Muscle of arm (tissue), 1 donor: ENCODE measurements at regions not wholly inside any gene's neighbourhood (a gene's known extent, or its start where the extent isn't known, plus 50 kb on each side); places are given as distances from the start of the nearest gene placed in this dataset.
"Not testable (repeated sequence)": the region's sequence is repeated elsewhere in the genome, so short reads cannot be mapped to it uniquely, and the experiment has no call there.

Source experiments
- DNase-seq: peaks from one replicate; pipeline ENCODE4 v3.0.0-alpha.2; 2013

GRCh38 chr2:61626827-61627226 is 88.7 kb upstream of the XPO1 start:
- DNase-seq: no peak

DNA sequence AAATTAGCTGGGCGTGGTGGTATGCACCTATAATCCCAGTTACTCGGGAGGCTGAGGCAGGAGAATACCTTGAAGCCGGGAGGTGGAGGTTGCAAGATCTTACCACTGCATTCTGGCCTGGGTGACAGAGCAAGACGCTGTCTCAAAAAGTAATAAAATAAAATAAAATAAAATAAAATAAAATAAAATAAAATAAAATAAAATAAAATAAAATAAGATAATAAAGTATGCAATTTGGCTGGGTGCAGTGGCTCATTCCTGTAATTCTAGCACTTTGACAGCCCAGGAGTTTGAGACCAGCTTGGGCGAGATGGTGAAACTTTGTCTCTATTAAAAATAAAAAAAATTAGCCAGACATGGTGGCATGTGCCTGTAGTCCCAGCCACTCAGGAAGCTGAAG is 85.6 kb upstream of the XPO1 start:
- no peak for DNase-seq

GRCh38 chr2:61620244-61621159 is 82.3 kb upstream of the XPO1 start:
- DNase-seq: no peak

DNA sequence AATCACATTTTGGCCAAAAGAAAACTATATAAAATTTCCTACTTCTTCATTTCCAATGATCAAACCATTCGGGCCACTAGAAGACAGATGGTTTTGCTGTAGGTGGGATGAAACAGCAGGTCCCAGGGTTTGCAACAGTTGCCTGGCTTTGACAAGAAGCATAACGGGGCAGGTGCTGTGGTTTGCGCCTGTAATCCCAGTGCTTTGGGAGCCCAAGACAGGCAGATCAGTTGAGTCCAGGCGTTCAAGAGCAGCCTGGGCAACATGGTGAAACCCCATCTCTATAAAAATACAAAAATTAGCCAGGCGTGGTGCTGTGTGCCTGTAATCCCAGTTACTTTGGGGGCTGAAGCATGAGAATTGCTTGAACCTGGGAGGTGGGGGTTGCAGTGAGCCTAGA is 81.4 kb upstream of the XPO1 start:
- DNase-seq: no peak

GRCh38 chr2:61617610-61618009 is 79.5 kb upstream of the XPO1 start:
- DNase-seq: no peak

GRCh38 chr2:61605245-61605644 is 67.1 kb upstream of the XPO1 start:
- DNase-seq: no peak

- no peak for DNase-seq
These were observed 66.3 kb upstream of the XPO1 start for GRCh38 chr2:61604433-61604832.

DNA sequence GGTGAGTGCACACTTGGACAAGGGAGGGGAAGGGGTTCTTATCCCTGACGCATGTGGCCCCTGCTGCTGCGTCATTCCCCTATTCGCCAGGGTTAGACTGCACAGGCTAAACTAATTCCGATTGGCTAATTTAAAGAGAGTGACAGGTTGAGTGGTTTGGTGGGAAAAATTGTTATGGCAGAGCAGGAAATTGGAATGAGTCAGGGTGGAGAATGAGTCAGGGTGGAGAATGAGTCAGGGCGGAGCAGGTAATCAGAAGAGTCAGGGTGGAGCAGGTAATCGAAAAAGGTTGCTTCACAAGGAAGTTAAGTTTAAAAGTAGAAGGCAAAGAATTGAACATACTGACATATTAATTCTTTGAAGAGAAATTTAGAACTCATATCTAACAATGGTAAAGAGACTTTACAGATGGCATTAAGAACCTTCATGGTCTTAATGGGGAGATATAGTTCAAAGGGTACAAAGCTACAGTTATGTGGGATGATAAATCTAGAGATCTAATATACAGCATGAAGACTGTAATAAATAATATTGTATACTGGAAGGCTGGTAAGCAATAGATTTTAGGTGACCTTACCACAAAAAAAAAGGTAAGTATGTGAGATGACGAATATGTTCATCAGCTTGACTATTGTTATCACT is 60.5 kb upstream of the XPO1 start:
- DNase-seq: not testable (repeated sequence)

GRCh38 chr2:61597300-61598289 is 59.4 kb upstream of the XPO1 start:
- DNase-seq: no peak

GRCh38 chr2:61594201-61594600 is 56.0 kb upstream of the XPO1 start:
- DNase-seq: not testable (repeated sequence)

- DNase-seq: not testable (repeated sequence)
These were observed 55.5 kb upstream of the XPO1 start for GRCh38 chr2:61593648-61594047.

DNA sequence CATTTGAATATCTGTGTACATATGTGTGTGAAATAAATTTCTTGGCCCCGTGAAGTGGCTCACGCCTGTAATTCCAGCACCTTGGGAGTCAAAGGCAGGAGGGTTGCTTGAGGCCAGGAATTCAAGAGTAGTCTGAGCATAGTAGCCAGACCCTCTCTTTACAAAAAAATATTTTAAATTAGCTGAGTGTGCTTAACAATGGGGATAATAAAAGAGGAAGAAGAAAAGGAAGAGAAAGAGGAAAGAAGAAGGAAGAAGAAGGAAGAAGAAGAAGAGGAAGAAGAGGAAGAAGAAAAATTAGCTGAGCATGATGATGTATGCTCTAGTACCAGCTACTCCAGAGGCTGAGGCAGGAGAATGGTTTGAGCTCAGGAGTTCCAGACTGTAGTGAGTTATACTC is 52.1 kb upstream of the XPO1 start:
- no peak for DNase-seq

DNA sequence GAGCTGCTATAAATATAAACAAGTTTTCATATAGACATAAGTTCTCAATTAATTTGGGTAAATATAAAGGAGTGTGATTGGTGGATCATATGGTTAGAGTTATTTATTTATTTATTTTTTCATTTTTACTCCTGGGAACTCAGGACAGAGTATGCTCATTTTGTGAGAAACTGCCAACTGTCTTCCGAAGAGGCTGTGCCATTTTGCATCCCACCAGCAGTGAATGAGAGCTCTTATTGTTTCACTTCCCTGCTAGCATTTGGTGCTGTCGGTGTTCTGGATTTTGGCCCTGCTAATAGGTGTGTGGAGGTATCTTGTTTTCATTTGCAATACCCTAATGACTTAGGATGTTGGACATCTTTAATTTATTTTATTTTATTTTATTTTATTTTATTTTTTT is 50.4 kb upstream of the XPO1 start:
- no peak for DNase-seq
